MCF 10A (cell line): ENCODE measurements at regions not wholly inside any gene's neighbourhood (a gene's known extent, or its start where the extent isn't known, plus 50 kb on each side); places are given as distances from the start of the nearest gene placed in this dataset.

Source experiments
- BruUV-seq: library from RNA; stranded (reverse); fragments of 400-500 nt; replicated peaks from 2 replicates; lab custom pipeline; 2021; lab: Mats Ljungman, UMichigan
- CTCF ChIA-PET: fragments of 300-600 bp; sonication (Branson Sonifier 250); formaldehyde crosslinking; extraction: SDS; loops from one replicate; lab custom pipeline; 2021; ENCODE audit warnings: antibody characterized with exemption, inconsistent platforms; lab: Yijun Ruan, JAX
- POLR2A ChIA-PET: fragments of 300-600, 350-650 bp; sonication (Branson Sonifier 250); formaldehyde crosslinking; extraction: SDS; loops from one replicate; lab custom pipeline; 2020; ENCODE audit warnings: antibody characterized with exemption, inconsistent platforms; lab: Yijun Ruan, JAX
- DNase-seq: peaks from one replicate; pipeline ENCODE4 v3.0.0-alpha.2; 2018; ENCODE audit not compliant: unreplicated experiment
- H3K27ac Mint-ChIP-seq: one replicate; pipeline ENCODE4 v1.8.0; 2022; ENCODE audit warnings: mild to moderate bottlenecking, low read depth, mixed read lengths; ENCODE audit not compliant: unreplicated experiment
- H3K27me3 Mint-ChIP-seq: one replicate; pipeline ENCODE4 v1.8.0; 2022; ENCODE audit warnings: mixed read lengths; ENCODE audit not compliant: insufficient read depth, unreplicated experiment
- H3K36me3 Mint-ChIP-seq: one replicate; pipeline ENCODE4 v1.8.0; 2022; ENCODE audit warnings: mild to moderate bottlenecking, moderate library complexity, mixed read lengths; ENCODE audit not compliant: insufficient read depth, unreplicated experiment
- H3K4me1 Mint-ChIP-seq: one replicate; pipeline ENCODE4 v1.8.0; 2022; ENCODE audit warnings: mixed read lengths; ENCODE audit not compliant: insufficient read depth, unreplicated experiment
- H3K4me3 Mint-ChIP-seq: one replicate; pipeline ENCODE4 v1.8.0; 2022; ENCODE audit warnings: mild to moderate bottlenecking, moderate library complexity, mixed read lengths; ENCODE audit not compliant: unreplicated experiment
- H3K9me3 Mint-ChIP-seq: one replicate; pipeline ENCODE4 v1.8.0; 2022; ENCODE audit warnings: mixed read lengths; ENCODE audit not compliant: unreplicated experiment
- CTCF ChIP-seq: fragments of 200-600 bp; IDR thresholded peaks from one replicate; pipeline ENCODE4 v1.8.0; 2022; ENCODE audit warnings: antibody characterized with exemption, mild to moderate bottlenecking; ENCODE audit not compliant: unreplicated experiment
- intact Hi-C: fragments of 100-400 bp; cut with micrococcal nuclease; formaldehyde crosslinking; loops from 2 replicates; pipeline ENCODE4 v1.14.1; 2022

- no peak for DNase-seq
- no peak overlapping the region for H3K27ac Mint-ChIP-seq
- CTCF ChIA-PET = interaction anchor here (1.1 kb wide), 1 partner anchor 14 kb away, joined by 3 read pairs; no protein-coding TSS in a partner anchor
- H3K9me3 Mint-ChIP-seq = peaks cover 21% of the 10 kb centered on the region
- no peaks in the 10 kb centered on the region for H3K36me3 Mint-ChIP-seq
- H3K27me3 Mint-ChIP-seq = no peaks in the 10 kb centered on the region
- TF ChIP-seq CTCF = no peak
- POLR2A ChIA-PET = interaction anchor here (0.5 to 1.0 kb wide), 3 partner anchors 13 to 1877 kb away, joined by 3 to 5 read pairs (median 3); no protein-coding TSS in a partner anchor
- no peak overlapping the region for H3K4me3 Mint-ChIP-seq
- H3K4me1 Mint-ChIP-seq = no peaks in the 10 kb centered on the region
- BruUV-seq = no TSS peak
- intact Hi-C loops = no loop called here
These were observed 2156.9 kb upstream of the C9orf72 start for GRCh38 chr9:29730163-29730562.

DNA sequence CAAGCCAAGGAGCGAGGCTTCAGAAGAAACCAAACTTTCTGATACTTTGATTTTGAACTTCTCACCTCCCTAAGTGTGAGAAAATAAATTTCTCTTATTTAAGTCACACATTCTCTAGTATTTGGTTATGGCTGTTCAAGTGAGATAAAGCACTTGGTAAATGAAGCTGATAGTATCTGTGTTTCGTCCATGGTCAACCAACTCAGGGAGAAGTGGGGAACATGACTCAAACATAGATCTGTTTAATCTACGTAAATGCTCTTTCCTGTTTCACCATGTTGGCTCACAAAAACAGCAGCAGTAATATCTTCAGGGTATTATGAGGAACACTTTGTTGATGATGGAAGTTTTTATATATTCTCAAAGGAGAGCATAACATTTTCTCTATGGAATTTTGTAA is 2167.2 kb upstream of the C9orf72 start:
- no peaks in the 10 kb centered on the region for H3K9me3 Mint-ChIP-seq
- TF ChIP-seq CTCF = no peak
- ChIA-PET CTCF (no interaction called here), POLR2A (interaction anchor here (0.6 kb wide), 1 partner anchor 438 kb away, joined by 3 read pairs; no protein-coding TSS in a partner anchor)
- no peak overlapping the region for H3K4me3 Mint-ChIP-seq
- H3K27ac Mint-ChIP-seq = no peak overlapping the region
- no peaks in the 10 kb centered on the region for H3K27me3 Mint-ChIP-seq
- H3K36me3 Mint-ChIP-seq = no peaks in the 10 kb centered on the region
- no peak for DNase-seq
- no peaks in the 10 kb centered on the region for H3K4me1 Mint-ChIP-seq
- intact Hi-C loops = no loop called here
- BruUV-seq = no TSS peak

DNA sequence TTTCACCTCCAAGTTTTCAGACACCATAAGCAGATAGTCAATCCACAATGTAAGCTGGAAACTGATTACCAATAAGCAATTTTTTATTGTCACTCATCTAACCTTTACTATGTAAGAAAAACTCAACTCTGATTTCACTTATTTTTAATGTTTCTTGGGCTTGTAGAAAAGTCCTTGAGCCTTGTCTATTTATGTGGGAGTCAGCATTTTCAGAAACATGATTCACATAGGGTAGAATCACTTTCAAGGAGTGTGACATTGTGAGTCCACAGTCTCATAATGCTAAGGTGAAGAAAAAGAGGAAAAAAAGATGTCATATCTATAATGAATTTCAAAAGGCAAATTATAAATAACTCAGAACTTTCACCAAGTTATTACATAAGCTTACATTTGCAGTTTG is 2167.9 kb upstream of the C9orf72 start:
- intact Hi-C loops = no loop called here
- CTCF ChIA-PET = no interaction called here
- H3K4me1 Mint-ChIP-seq = no peaks in the 10 kb centered on the region
- POLR2A ChIA-PET = interaction anchor here (0.6 kb wide), 1 partner anchor 439 kb away, joined by 3 read pairs; no protein-coding TSS in a partner anchor
- H3K27ac Mint-ChIP-seq = no peak overlapping the region
- DNase-seq = no peak
- no TSS peak for BruUV-seq
- H3K27me3 Mint-ChIP-seq = no peaks in the 10 kb centered on the region
- H3K9me3 Mint-ChIP-seq = no peaks in the 10 kb centered on the region
- no peaks in the 10 kb centered on the region for H3K36me3 Mint-ChIP-seq
- no peak for TF ChIP-seq CTCF
- H3K4me3 Mint-ChIP-seq = no peak overlapping the region

GRCh38 chr9:29750062-29750461 is 2176.8 kb upstream of the C9orf72 start:
- TF ChIP-seq CTCF = no peak
- ChIA-PET POLR2A (interaction anchor here (0.6 kb wide), 1 partner anchor 64 kb away, joined by 3 read pairs; no protein-coding TSS in a partner anchor), CTCF (no interaction called here)
- no peak for DNase-seq
- Mint-ChIP-seq H3K9me3 (no peaks in the 10 kb centered on the region), H3K27me3 (no peaks in the 10 kb centered on the region), H3K4me3 (no peak overlapping the region), H3K36me3 (no peaks in the 10 kb centered on the region), H3K4me1 (no peaks in the 10 kb centered on the region), H3K27ac (no peak overlapping the region)
- no TSS peak for BruUV-seq
- intact Hi-C loops = no loop called here
